ENCODE measurements at regions not wholly inside any gene's neighbourhood (a gene's known extent, or its start where the extent isn't known, plus 50 kb on each side); places are given as distances from the start of the nearest gene placed in this dataset.

DNA sequence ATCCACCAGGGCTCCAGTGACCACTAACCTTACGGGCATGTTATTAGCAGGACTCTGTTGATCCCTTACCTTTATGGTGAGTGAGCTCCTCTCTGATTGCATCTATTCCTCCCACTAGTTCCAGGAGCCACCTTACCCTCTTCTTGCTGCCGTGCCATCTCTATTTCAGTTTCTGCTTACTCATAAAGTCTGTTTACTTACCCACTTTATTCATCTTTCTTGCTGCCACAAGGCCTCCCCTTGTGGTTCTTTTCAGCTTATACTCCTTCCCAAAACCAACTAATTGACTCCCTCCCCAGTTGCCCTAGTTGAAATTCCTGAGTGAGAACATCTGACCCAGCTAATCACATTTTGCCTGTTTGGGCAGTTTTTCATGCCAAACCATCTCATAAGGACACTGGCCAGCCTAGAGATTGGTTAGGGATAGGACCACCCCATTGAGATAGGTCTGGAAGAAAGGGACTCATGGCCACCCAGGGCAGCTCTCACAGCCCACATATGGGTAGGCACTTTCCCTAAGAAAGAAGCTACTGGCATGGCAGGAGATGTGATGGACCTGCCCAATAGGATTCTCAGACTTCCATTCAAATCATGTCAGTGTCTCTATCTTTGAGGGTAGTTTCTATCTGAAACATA lies 412.7 kb downstream of the EFNA5 start:
- no peak for DNase-seq

DNA sequence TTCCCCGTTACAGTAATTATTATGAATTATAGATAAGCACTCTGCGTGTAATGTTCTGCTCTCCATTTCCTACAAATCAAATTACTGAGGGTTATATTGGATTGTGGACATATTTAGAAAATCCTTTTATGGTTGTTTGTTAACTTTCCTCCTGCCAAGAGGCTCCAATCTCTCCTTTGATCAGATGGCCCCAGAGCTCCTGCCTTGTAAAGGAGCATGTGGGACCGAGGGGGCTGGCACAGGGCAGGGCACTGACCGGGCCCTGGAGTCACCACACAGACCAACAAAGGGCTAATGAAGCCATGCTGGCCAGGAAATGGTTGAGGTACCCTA lies 415.9 kb downstream of the EFNA5 start:
- DNase-seq, result no peak

- DNase-seq, result no peak
These were observed 416.4 kb downstream of the EFNA5 start for GRCh38 chr5:107254214-107254901.

- peak; percentile 48 for DNase-seq
These were observed 417.5 kb downstream of the EFNA5 start for GRCh38 chr5:107253246-107253645.

DNA sequence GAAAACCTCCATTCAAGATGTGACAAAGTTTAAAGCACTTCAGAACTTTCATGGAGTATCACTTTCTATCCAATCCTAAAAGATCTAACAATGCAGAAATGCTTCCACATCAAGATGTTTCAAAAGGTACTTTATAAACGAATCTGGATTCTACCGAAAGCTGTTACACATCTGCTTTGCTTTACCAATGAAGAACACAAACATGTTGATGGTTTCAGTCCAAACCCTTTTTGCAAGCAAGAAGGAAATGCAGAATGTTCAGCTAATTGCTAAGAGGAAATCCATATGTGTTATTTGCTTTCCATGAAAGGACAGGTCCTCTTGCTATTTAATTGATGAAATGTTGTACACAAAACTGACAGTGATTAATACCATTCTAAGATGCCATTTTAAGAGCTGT lies 419.6 kb downstream of the EFNA5 start:
- no peak for DNase-seq

- no peak for DNase-seq
These were observed 422.6 kb downstream of the EFNA5 start for GRCh38 chr5:107248066-107248695.

GRCh38 chr5:107247427-107247826 lies 423.3 kb downstream of the EFNA5 start:
- DNase-seq, result no peak

- DNase-seq, result no peak
These were observed 427.5 kb downstream of the EFNA5 start for GRCh38 chr5:107243220-107243579.

GRCh38 chr5:107242411-107243219 lies 428.1 kb downstream of the EFNA5 start:
- DNase-seq, result no peak

GRCh38 chr5:107241841-107242240 lies 428.9 kb downstream of the EFNA5 start:
- no peak for DNase-seq

DNA sequence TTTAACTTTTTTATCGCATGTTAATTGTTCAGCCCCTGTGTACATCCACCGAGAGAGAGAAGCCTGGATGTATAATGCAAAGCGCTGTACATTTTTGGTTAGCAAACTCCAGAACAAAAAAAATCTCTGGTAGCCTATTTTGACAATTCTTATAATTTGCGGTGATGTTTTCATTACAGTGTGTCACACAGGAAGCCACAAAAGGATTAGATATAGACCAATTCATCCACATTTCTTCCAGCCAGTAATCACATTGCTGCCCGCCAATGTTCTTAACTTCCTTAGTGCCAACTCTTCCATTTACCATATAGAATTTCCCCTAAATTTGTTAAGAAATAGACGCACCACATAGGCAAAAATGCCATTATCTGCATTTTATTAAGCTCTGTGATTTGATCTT lies 435.6 kb downstream of the EFNA5 start:
- DNase-seq, result no peak

GRCh38 chr5:107232788-107233187 lies 437.9 kb downstream of the EFNA5 start:
- DNase-seq, result no peak

DNA sequence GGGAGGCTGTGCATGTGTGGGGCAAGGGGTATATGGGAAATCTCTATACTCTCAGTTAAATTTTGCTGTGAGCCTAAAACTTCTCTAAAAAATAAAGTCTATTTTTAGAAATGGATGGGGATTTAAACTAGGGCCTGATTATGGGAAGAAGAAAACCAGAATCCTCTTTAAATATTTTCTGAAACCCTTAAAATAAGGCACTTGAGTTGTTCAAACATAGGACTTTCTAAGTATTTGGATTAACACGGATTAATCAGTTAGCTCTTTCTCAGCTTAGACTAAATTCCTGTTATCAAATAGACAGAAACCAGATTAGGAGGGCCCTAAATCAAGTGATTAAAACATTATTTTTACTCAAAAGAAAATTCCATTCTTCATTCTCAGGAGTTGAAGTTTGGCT lies 438.4 kb downstream of the EFNA5 start:
- DNase-seq, result no peak

GRCh38 chr5:107231191-107231590 lies 439.5 kb downstream of the EFNA5 start:
- no peak for DNase-seq

DNA sequence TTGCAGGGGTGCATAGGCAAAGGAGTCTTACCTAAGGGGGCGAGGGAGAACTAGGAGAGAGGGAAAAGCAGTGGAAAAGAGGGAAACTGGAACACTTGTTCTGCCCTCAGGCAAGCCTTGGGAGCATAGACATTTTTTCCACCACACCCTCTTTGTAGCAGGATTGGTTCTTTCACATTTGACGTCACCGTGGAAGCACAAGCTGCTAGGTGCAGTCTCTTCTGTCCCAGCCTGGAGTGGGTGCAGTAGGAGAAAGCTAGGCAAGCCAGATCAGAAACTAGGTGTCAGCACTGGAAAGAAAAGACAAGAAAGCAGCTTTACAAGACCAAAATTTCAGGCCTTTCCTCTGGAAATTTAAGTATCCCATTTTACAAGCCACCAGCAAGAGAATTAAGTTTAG lies 440.4 kb downstream of the EFNA5 start:
- no peak for DNase-seq

- DNase-seq, result no peak
These were observed 442.5 kb downstream of the EFNA5 start for GRCh38 chr5:107228226-107228625.

DNA sequence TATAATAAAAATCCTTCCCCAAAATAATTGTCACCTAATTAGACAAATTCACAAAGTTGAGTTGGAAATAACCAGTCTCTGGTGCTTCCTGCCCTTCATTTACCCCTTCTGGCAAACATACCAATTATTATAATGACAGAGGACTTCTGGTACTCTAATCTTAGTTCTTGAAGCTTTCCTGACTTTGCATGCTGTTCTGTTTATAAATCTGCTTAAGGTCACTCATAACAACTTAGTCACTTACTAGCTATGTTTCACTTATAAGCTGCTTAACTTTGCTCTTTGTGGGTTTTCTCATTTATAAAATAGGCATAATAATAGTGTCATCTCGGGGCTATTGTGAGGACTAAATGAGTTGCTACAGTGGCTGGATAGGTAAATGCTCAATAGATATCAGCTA lies 446.5 kb downstream of the EFNA5 start:
- DNase-seq, result no peak

GRCh38 chr5:107223066-107223465 lies 447.7 kb downstream of the EFNA5 start:
- no peak for DNase-seq

DNA sequence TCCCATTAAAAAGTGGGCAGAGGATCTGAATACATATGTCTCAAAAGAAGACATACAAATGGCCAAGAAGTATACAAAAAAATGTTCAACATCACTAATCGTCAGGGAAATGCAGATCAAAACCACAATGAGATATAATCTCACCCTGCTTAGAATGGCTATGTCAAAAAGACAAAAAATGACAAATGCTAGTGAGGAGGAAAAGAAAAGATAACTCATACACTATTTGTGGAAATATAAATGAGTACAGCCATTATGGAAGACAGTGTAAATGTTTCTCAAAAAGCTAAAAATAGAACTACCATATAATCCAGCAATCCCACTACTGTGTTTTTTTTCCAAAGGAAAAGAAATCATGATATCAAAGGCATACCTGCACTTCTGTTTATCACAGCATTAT lies 450.7 kb downstream of the EFNA5 start:
- no peak for DNase-seq

GRCh38 chr5:107218457-107219193 lies 452.1 kb downstream of the EFNA5 start:
- DNase-seq, result no peak

GRCh38 chr5:107217721-107218130 lies 453.0 kb downstream of the EFNA5 start:
- DNase-seq, result peak; percentile 45

- no peak for DNase-seq
These were observed 454.1 kb downstream of the EFNA5 start for GRCh38 chr5:107216587-107216986.

DNA sequence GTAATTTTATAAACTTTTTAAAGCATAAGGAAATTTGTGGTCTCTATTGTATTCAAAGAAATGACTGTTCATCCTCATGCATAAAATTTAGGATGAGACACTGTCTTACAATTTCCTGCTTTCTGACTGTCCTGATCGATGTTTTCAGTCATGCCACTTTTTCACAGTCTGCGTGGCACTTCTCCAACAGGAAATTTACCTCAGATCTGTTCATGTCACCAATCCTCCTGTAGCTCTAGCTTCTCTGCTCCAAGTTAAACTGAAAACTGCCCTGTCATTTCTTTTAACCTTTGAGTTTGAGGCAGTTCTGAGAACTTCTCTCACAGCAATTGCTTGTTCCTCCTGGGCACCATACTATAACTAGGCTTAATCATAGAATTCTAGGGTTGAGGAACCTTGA lies 455.1 kb downstream of the EFNA5 start:
- DNase-seq, result no peak
